HL-60 (cell line): ENCODE measurements at regions not wholly inside any gene's neighbourhood (a gene's known extent, or its start where the extent isn't known, plus 50 kb on each side); places are given as distances from the start of the nearest gene placed in this dataset.

ENCODE experiments used
- DNase-seq, 2 experiments: peaks; one replicate each; pipeline ENCODE4 v3.0.0-alpha.2; 2010 to 2020; ENCODE audit warnings: low read depth in 1 of 2, low spot score in 1 of 2
- H3K27ac ChIP-seq: fragments of 250-450 bp; sonication (Bioruptor Pico); replicated peaks from 2 replicates; pipeline ENCODE4 v1.5.1; 2020; ENCODE audit warnings: mild to moderate bottlenecking, moderate library complexity
- H3K27me3 ChIP-seq: fragments of 250-450 bp; sonication (Bioruptor Pico); 2 replicates; pipeline ENCODE4 v1.5.1; 2021; ENCODE audit warnings: mild to moderate bottlenecking, moderate library complexity; ENCODE audit not compliant: insufficient read depth, poor library complexity, severe bottlenecking
- H3K4me3 ChIP-seq: replicated peaks from 2 replicates; pipeline ENCODE4 v1.5.1; 2011; ENCODE audit warnings: mild to moderate bottlenecking, control low read depth, low read length; ENCODE audit not compliant: insufficient read depth
- GABPA ChIP-seq: IDR thresholded peaks from 2 replicates; pipeline ENCODE4 v1.6.1; 2012; ENCODE audit warnings: low read depth
- POLR2AphosphoS5 ChIP-seq: IDR thresholded peaks from 2 replicates; pipeline ENCODE4 v1.6.1; 2012; ENCODE audit warnings: low read depth
- SPI1 ChIP-seq: IDR thresholded peaks from 2 replicates; pipeline ENCODE4 v1.6.1; 2012; ENCODE audit warnings: low read depth, mild to moderate bottlenecking, borderline replicate concordance
- TF ChIP-seq, protein P1 (sequence below): IDR thresholded peaks from one replicate; pipeline ENCODE4 v1.5.1; 2011; ENCODE audit warnings: low read length, control low read depth, inconsistent platforms; ENCODE audit not compliant: insufficient read depth
- TF ChIP-seq, protein P2 (sequence below): IDR thresholded peaks from 2 replicates; pipeline ENCODE4 v1.6.1; 2012; ENCODE audit warnings: low read depth; ENCODE audit not compliant: insufficient replicate concordance

DNA sequence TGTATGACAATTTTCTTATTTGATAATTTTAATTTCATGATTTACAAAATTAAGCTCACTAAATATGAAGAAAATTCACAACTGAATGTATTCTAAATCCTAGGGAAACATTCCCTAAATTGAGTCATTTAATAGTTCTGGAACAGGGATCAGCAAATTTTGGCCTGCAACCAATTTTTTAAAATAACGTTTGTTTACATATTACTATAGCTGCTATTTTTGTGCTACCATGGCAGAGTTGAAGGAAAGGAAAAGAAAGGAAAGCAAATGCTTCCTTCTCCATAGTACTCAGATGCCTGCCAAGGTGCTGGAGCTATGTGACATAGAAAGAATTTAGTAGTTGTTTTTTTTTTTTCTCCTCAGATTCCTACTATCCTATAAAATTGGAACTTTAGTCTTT, 1307.7 kb upstream of the LRRTM3 start:
- Histone ChIP-seq H3K4me3 (no peak overlapping the region), H3K27ac (no peak overlapping the region), H3K27me3 (no peaks in the 10 kb centered on the region)
- no peak for DNase-seq
- TF ChIP-seq SPI1, result no peak
- TF ChIP-seq, protein P1, sequence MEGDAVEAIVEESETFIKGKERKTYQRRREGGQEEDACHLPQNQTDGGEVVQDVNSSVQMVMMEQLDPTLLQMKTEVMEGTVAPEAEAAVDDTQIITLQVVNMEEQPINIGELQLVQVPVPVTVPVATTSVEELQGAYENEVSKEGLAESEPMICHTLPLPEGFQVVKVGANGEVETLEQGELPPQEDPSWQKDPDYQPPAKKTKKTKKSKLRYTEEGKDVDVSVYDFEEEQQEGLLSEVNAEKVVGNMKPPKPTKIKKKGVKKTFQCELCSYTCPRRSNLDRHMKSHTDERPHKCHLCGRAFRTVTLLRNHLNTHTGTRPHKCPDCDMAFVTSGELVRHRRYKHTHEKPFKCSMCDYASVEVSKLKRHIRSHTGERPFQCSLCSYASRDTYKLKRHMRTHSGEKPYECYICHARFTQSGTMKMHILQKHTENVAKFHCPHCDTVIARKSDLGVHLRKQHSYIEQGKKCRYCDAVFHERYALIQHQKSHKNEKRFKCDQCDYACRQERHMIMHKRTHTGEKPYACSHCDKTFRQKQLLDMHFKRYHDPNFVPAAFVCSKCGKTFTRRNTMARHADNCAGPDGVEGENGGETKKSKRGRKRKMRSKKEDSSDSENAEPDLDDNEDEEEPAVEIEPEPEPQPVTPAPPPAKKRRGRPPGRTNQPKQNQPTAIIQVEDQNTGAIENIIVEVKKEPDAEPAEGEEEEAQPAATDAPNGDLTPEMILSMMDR, result no peak
- no peak for TF ChIP-seq GABPA
- no peak for TF ChIP-seq POLR2AphosphoS5
- TF ChIP-seq, protein P2, sequence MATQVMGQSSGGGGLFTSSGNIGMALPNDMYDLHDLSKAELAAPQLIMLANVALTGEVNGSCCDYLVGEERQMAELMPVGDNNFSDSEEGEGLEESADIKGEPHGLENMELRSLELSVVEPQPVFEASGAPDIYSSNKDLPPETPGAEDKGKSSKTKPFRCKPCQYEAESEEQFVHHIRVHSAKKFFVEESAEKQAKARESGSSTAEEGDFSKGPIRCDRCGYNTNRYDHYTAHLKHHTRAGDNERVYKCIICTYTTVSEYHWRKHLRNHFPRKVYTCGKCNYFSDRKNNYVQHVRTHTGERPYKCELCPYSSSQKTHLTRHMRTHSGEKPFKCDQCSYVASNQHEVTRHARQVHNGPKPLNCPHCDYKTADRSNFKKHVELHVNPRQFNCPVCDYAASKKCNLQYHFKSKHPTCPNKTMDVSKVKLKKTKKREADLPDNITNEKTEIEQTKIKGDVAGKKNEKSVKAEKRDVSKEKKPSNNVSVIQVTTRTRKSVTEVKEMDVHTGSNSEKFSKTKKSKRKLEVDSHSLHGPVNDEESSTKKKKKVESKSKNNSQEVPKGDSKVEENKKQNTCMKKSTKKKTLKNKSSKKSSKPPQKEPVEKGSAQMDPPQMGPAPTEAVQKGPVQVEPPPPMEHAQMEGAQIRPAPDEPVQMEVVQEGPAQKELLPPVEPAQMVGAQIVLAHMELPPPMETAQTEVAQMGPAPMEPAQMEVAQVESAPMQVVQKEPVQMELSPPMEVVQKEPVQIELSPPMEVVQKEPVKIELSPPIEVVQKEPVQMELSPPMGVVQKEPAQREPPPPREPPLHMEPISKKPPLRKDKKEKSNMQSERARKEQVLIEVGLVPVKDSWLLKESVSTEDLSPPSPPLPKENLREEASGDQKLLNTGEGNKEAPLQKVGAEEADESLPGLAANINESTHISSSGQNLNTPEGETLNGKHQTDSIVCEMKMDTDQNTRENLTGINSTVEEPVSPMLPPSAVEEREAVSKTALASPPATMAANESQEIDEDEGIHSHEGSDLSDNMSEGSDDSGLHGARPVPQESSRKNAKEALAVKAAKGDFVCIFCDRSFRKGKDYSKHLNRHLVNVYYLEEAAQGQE, result no peak

DNA sequence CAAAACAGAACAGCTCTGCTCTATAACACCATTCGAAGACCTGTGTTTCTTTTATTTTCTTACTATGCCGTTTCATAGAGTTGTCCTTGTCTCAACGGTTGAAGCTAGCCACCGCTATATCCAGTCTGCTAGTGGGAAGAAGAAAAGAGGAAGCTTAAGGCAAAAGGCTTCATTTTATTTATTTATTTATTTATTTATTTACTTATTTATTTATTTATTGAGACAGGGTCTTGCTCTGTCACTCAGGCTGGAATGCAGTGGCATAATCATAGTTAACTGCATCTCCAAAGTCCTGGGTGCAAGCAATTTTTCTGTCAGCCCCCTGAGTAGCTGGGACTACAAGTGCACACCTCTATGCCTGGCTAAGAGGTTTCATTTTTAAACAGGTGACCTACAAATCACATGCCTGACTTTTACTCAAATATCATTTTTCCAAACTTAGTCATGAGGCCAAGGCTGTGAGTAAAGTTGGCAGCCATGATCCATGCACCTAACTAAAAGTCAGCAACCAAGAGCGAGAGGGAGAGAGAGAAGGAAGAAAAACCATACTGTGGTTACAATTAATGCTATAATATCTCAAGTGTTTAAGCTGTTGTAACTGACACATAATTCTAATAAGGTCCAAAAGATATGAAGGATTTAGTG, 1305.3 kb upstream of the LRRTM3 start:
- Histone ChIP-seq H3K4me3 (no peak overlapping the region), H3K27ac (no peak overlapping the region), H3K27me3 (no peaks in the 10 kb centered on the region)
- TF ChIP-seq, protein P2, result no peak
- TF ChIP-seq GABPA, result no peak
- no peak for TF ChIP-seq POLR2AphosphoS5
- TF ChIP-seq SPI1, result no peak
- TF ChIP-seq, protein P1, result no peak
- no peak for DNase-seq

DNA sequence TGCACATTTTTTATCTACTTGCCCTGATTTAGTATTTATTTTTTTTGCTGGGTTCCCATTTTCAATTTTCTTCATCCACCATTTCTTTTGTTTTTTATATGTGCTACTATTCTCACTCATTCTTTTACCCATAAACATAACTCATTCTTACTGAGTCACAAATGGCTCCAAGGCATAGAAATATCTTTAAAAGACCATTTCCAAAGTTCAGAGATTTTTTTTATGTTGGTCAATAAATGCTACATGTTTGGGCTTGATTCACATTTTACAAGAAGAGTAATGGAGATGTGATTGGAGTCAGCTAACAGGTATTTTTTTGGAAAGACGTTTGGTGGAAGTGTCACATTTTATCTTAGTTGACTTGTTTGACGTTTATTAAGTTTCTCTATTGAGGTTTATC, 1303.2 kb upstream of the LRRTM3 start:
- DNase-seq, result no peak
- Histone ChIP-seq H3K27me3 (no peaks in the 10 kb centered on the region), H3K27ac (no peak overlapping the region), H3K4me3 (no peak overlapping the region)
- TF ChIP-seq, protein P1, result no peak
- TF ChIP-seq POLR2AphosphoS5, result no peak
- TF ChIP-seq GABPA, result no peak

DNA sequence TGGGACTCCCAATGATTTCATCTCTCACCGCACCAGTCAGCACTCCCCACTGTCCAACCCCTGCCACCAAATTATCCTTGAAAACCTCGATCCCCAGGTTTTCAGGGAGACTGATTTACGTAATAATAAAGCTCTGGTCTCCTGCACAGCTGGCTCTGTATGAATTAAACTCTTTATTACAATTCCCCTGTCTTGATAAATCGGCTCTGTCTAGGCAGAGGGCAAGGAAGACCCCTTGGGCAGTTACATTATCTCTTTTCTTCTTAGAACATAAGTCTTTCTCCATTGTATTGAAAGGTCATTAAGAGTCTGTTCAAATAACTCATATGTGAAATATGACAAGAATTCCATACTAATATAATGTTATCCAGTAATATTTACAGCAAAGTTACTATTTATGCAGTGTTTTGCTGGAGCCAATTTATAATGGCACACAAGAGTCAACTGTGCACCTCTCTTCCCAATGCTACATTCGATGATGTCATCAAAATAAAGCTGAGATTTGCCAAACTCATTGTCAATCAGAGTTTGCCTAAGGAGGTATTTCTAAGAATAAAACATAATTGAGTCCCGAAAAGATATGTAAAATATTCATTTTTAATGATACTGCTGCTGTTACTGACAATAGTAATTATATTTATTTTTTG, 1297.2 kb upstream of the LRRTM3 start:
- Histone ChIP-seq H3K27ac (no peak overlapping the region), H3K4me3 (no peak overlapping the region), H3K27me3 (no peaks in the 10 kb centered on the region)
- TF ChIP-seq GABPA (no peak), POLR2AphosphoS5 (no peak), SPI1 (no peak)
- TF ChIP-seq, protein P2, result no peak
- TF ChIP-seq, protein P1, result no peak
- no peak for DNase-seq
